HG03439 (cell line): ENCODE measurements at regions not wholly inside any gene's neighbourhood (a gene's known extent, or its start where the extent isn't known, plus 50 kb on each side); places are given as distances from the start of the nearest gene placed in this dataset.

ENCODE experiments used
- ATAC-seq: cut with Tn5 transposase; IDR thresholded peaks from one replicate; pipeline ENCODE4 v1.9.1; 2021; ENCODE audit warnings: mild to moderate bottlenecking, moderate library complexity; ENCODE audit not compliant: unreplicated experiment

DNA sequence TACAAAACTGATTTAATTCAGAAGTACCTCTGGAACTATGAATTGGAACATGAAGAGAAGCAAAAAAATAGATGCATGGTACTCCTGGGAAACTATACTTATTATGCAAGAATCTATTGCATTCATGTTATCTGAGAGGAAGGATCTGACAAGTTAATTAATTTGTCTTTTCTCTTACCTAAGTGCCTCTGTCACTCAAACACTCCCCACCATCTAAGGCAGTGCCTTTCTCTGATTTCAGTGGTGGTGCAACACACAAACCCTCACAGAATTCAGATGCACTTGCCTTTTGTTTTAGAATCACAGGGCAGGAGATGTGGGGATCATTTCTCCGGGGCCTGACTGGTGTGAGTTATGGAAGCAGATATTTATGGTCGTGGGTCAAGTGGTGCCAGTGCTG is 52.5 kb upstream of the C9orf72 start:
- no peak for ATAC-seq

DNA sequence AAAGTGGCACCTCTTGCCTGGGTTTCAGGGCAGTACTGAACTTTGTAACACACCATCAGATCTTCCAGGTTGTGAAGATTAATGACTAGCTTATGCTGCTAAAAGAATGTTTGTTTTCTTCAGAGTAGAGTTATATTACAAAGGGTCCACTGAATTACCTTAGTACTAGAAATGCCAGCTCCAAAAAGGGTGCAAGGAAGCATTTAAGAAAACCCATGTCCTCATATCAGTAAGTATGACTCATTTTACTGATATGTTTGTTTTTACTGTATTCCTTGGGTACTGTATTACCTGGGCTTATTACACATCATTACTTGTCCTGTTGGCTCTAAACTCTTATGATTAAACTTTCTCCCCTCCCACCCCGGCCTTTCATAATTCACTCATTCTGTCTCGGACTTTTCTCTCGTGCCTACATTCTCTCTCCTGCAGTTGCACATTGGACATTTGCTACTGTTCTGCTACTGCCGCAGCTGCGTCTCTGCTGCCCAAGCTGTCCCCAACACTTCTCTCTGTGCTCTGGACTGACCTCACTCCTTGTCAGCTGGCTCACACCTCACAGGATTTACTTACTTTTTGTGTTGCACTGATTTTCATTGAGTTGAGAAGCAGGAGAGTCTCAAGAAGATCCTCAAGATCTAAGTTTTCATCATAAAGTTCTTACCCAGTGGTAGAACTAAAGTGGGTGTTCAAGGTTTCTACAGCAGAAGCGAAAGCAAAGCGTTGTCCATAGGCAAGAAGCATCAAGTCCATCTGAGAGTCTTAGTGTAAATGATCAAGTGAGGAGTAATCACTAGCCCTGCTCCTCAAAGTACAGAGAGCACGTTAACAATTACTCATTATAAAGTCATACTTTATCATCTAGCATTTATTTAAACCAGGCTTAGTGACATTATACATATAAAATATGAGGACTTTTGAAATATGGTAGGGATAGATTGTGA is 53.2 kb upstream of the C9orf72 start:
- ATAC-seq, result no peak

DNA sequence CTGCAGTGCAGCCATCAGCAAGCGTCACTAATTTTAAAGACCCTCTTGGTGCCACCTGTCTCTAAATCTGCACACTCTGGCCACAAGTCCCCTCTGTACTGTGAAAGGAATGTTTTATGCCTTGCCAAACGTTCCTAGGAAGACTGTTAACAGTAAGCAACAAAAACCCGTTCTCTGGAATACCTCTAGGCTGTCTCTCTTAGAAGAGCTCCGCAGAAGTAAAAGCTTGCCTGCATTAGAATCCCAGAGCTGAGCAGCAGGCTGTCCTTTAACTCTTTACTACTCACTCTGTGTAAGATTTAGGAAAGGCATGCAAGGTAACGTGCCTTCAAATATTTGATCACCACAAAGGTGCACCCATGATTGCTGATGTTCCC is 53.9 kb upstream of the C9orf72 start:
- no peak for ATAC-seq

DNA sequence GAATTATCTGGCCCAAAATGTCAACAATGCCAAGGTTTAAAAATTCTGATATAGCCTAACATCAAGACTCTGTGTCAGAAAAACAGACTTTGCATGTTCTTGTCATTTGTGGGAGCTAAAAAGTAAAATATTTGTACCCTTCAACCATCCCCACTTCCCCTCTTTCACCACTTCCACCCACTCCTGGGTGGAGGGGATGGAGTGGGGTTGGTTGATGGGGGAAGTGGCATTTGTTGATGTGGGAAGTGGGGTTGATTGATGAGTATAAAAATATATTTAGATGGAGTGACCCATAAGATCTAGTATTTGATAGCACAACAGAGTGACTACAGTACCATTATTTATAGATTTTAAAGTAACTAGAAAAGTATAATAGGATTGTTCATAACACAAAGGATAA is 55.0 kb upstream of the C9orf72 start:
- ATAC-seq, result no peak

DNA sequence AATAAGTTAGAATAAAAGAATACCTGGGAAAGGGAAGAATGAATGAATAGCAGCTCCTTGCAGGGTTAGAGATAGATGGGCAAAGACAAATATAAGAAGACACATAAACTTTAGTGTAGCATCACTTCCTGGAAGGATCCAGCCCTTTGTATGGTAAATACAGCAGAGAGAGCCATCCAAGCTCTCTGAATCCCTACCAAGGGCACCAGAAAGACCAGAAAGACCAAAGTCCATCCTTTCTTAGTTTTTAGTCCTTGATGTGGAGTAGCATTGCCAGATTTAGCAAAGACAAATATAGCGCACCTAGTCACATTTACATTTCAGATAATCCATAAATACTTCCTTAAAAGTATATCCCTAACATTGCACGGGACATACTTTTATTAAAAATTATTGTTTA is 56.1 kb upstream of the C9orf72 start:
- ATAC-seq, result no peak

DNA sequence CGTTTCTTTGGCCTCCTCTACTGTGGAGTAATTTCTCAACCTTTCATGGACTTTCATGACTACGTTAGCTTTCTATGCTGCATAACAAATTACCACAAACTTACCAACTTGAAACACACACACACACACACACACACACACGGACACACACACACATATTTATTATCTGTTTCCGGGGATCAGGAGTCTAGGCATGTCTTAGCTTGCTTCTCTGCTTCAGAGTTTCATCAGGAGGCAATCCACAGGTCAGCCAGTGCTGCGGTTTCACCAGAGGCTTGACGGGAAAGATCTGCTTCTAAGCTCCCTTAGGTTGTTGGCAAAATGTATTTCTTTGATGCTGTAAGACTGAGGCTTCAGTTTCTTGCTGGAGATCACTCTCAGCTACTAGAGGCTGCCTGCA is 59.0 kb upstream of the C9orf72 start:
- ATAC-seq, result no peak

DNA sequence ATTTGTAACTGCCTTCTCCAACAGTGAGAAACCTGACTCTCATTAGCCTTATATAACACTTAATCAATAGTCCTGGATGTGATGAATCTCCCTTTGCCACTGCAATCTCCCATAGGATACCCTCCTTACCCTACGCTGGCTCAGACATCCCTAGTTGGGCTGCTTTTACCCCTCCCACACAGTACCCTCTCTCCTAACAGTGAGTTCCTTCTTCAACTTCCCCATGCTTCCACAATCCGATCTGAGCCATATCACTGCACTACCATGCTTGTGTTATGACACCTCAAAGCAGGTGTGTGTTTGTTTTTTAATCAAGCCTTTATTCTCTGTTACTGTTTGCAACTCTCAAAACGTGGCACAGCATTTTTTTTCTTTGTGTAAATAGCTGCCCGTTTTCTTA is 60.5 kb upstream of the C9orf72 start:
- ATAC-seq, result no peak

DNA sequence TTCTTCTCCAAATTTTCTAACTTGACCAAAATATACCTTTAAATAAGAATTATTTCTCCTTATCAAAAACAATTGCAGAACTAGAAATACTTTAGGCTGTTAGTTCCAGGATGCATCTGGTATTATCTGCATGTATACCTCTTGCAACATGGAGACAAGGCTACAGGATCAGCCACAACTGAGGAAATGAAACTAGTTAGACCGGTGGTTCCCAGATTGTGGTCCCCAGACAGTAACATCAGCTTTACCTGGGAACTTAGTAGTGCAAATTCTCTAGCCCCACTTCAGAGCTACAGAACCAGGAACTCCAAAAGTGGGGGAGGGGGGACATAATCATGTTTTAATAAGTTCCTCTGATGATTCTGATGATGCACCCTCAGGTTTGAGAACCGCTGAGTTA is 61.6 kb upstream of the C9orf72 start:
- no peak for ATAC-seq

DNA sequence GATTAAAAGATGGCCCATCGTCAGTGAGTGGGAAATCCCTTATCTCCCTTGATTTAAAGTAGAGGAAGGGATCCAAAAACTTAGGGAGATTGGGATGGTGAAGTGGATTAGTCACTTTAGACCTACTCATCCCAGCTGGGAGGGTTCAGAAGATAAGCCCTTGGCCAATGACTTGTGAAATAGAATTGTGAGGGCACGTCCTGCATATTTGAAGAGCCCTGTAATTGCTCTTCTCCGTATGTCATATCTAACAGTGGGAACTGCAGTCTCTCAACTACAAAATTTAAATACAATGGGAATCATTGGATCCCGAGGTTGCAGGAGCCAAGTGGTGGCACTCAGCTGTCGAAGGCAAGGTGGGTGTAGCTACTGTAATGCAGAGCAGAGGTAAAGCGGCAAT is 65.4 kb upstream of the C9orf72 start:
- ATAC-seq, result no peak

DNA sequence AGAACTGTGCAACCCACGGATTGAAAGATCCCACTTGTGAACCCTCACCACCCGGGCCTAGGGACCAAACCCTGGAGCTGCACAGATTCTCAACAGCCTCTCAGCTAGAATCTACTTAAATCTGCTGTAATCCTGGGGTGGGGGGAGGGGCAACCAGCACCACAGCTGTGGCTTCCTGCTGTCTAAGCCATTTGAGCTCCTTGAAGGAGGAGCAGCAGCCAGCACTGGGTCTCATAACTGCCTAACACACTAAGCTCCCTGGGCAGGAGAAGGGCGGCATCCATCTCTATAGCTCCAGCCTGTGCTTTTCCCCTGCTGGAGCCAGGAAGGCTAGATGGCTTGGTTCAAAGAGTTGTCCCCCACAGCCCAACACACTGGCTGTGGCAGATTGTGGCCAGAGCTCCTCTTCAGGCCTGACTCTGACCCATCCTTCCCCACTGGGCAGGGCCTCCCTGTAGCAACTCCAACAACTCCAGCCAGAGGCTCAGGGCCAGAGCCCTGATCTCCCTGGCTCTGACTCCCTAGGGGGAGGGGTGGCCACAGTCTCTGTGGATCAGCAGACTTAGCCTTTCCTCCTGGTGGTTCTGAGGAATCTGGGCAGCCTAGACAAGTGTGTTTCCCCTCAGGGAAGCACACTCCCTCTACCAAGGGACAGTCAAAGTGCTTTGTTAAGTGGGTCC is 72.0 kb upstream of the C9orf72 start:
- no peak for ATAC-seq

DNA sequence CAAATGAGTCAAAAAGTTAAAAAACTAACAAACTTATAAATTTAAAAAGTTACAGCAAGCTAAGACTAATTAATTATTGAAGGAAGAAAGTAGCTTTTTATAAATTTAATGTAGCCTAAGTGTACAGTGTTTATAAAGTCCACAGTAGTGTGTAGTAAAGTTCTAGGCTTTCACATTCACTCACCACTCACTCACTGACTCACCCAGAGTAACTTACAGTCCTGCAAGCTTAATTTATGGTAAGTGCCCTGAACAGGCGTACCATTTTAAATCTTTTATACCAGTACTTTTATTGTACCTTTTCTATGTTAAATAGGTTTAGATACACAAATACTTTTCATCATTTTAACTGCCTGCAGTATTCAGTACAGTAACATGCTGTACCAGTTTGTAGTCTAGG is 80.0 kb upstream of the C9orf72 start:
- ATAC-seq, result no peak

DNA sequence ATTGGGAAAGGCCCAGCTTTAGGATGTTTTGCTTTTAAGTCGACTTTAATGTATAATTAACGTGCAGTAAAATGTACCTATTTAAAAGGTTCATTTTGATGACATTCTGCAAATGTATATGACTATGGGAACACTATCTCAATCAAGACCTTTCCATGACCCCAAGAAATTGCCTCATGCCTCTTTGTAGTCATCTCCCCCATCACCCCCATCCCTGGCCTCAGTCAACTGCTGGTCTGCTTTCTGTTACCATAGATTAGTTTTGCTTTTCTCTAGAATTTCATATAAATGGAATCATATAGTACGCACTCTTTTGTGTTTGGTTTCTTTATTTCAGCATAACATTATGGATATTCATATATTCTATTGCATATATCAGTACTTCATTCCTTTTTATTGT is 80.7 kb upstream of the C9orf72 start:
- ATAC-seq, result no peak

DNA sequence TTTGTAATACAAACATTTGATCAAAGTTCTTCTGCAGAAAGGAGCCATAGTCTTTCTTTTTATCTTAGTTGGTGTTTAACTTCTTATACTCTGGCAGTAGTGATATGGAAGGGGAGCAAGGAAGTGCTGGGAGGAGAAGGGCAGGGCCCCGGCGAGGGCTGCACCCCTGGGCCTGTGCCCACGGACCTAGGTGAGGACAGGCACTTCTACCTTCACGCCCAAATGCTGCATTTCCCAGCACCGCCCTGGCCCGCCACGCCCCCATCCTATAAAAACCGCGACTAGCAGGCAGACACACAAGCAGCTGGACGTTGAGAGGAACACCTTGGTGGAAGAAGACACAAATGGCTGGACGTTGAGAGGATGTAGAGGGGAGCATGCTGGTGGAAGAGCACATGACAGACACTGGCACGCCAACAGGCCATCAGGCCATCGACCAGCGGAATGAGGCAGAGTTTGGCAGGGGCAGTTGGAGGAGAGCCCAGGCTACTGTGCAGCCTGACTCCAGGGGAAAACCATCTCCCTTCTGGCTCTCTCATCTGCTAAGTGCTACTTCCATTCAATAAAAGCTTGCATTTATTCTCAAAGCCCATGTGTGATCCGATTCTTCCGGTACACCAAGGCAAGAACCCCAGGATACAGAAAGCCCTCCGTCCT is 81.5 kb upstream of the C9orf72 start:
- ATAC-seq, result no peak

DNA sequence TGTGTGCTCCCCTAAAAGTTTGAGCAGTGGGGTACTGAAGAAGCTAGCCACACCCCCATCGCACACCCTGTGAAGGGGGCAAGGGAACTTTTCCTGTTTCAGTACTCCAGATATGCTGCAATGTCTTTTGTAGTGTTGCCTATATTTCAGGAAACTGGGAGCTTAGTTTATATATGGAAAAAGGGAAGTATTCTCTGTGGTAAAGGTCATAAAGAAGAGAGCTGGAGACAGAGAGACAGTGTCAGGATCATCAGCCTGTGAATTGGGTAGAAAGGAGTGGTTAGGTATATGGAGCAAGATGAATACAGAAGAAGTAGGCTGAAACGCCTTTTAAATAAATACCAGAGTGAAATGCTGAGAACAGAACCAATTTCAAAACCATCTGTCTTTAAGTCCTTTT is 82.2 kb upstream of the C9orf72 start:
- no peak for ATAC-seq

DNA sequence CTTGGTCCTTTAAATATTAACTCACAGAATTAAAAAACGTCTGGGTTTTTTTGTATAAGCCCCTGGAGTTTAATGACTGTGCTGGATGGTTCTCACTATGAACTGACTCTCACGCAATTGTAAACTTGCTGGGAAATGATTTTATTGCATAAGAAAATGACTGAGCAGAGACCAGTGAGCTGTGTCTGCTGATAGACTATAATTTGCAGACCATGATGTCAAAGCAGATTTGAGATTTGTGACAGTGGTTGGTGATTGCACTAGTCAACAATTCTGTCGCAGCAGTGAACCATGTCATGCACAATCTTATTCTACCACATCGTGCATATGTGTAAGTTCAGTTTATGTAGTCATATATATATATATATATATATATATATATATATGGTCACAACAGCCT is 85.7 kb upstream of the C9orf72 start:
- ATAC-seq, result no peak

DNA sequence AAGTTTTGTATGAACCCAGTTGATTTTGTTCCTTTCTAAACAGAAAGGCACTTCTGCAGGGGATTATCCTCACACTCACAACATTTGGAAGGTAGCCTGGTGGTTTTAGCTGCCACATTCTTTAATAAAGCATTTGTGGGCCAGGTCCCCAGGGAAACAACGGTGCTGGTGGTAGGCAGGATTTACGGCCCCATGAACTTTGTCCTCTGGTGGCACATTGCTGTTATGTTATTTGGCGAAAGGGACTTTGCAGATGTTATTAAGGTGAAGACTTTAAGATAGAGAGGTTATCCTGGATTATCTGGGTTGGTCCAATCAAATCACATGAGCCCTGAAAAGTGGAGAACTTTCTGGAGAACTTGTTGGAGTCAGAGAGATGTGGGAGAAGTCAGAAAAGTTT is 86.3 kb upstream of the C9orf72 start:
- no peak for ATAC-seq

DNA sequence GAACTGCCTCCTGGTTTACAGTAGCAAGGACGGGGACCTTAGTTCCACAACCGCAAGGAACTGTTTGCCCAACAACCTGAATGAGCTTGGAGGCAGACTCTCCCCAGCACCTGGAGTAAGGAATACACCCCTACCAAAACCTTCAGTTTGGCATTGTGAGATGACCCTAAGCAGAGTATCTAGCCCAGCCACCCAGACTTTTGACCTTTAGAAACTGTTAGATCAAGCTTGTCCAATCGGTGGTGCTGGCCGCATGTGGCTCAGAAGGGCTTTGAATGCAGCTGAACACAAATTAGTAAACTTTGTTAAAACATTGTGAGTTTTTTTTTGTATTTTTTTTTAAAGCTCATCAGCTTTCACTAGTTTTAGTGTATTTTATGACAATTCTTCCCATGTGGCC is 86.9 kb upstream of the C9orf72 start:
- no peak for ATAC-seq

DNA sequence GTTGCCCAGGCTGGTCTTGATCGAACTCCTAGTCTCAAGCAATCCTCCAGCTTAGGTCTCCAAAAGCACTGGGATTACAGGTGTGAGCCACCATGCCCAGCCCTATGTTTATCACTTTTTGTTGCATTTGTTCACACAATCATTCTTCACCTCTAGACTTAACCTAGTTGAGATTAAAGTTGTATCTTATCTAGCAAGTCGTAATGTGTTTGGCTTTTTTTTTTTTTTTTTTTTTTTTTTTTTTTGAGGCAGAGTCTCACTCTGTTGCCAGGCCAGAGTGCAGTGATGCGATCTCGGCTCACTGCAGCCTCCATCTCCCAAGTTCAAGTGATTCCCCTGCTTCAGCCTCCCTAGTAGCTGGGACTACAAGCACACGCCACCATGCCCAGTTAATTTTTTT is 90.2 kb upstream of the C9orf72 start:
- no peak for ATAC-seq

DNA sequence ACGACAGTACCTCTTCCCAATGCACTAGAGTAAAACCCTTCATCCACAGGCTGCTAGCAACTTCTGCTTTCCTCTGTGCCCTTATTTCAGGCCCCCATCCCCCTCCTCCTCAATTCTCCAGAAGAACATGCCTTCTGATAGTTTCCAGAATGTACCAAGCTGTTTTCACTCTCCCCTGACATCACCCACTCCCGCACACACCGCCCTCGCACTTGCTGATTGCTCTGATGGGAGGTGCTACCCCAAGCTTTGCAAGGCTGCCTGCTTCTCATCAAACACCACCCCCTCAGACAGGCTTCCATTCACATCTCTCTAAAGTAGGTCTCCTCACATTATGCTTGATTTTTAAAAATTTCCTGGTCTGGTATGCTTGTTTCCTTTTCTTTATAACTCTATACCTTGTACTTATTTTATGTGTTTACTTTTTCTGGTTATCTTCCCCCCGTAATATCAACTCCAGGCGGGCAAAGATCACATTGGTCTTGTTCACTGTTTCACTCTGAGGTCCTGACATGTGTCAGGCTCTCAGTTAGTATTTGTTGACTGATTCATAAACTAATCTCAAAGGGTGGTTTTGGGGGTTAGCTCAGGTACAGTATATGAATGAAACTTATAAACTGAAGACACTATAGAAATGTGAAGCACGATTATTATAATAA is 91.0 kb upstream of the C9orf72 start:
- no peak for ATAC-seq

DNA sequence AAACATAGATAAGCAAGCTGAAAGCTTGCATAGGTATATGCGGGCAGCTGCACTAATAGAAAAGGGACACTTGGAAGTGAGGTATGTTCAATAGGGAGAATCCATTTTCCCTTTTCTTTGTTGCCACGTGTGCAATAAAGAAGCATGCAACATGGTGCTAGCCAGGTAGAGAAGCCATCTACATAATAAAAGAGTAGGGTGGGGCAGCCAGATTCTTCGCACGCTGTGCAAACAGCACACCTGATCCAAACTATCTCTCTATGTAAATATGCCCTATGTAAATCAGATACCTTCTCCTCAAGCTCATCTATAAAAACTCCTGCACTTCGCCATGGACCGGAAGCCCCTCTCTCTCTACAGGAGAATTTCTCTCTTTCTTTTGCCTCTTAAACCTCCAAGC is 91.9 kb upstream of the C9orf72 start:
- ATAC-seq, result no peak

DNA sequence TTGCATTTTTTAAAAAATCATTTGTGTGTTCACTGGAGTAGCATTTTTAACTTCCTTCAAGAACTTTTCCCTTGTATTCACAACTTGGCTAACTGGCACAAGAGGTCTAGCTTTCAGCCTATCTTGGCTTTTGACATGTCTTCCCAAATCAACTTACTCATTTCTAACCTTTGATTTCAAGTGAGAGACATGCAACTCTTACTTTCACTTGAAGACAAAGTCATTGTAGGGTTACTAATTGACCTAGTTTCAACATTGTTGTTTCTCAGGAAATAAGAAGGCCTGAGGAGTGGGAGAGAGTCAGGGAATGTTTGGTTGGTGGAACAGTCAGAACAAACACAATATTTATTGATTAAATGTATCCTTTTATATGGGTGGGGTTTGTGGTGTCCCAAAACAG is 95.0 kb upstream of the C9orf72 start:
- no peak for ATAC-seq
